ENCODE measurements at regions not wholly inside any gene's neighbourhood (a gene's known extent, or its start where the extent isn't known, plus 50 kb on each side); places are given as distances from the start of the nearest gene placed in this dataset.
"Not testable (repeated sequence)": the region's sequence is repeated elsewhere in the genome, so short reads cannot be mapped to it uniquely, and the experiment has no call there.

DNA sequence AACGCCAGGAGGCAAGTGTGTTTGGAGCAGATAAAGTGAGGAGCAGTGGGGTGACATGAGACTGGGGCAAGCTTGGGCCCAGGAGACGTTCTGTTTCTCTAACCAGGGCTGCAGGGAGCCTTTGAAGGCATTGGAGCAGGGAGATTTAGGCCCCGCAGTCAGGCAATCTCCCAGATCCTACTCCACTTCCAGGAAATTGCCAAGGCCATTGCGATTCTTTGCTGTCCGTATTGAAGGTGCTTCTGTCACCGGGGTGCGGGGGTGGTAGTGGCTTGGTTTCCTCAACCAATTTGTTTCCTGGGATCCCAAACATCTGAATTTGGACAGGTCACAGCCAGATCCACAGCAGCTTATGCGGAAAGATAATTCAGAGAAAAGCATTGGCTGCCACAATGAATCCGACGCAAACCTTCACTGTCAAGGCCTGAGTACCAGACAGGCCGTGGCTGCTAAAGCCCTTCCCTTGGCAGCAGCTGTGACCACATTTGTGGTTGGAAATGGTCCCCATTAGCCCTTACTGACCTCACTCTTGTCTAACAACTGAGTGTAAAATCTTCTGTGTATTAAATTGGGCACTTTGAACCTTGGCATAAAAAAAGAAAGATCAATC lies 385.6 kb downstream of the PTPRU start:
- DNase-seq = no peak

DNA sequence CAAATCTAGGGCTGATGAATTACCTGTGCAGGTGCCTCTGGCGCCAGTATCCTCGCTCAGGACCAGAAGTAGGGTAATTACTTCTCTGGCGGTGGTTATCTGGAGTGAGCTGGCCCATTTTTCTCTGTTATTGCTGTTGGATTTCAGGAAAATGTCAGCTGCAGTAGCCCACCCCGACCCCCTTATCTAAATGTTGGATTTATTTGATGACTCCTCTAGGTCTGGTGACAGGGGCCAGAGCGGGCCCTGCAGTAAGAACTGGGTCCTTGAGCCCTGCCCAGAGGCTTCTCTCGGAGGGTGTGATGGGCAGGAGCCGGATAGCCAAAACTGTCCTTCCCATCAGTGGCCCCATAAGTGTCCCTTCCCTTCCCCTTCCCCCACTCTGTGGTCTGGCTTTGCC lies 384.3 kb downstream of the PTPRU start:
- no peak for DNase-seq

DNA sequence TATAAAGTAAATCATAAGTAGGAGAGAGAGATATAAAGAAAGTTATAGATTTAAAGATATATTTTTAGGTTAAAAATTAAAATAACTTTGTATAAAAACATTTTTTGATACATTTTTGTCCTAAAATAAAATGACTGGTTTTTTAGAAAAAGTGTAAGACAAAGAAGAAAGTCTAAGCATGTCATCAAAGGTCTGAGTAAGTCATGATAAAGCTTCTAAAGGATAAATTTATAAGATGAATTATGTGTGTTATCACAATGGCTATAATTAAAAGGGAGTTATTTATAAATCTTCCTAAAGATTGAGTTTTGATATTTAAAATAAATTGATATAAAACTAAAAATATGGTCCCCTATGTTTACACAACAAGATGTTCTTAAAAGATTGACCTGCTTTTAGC lies 370.9 kb downstream of the PTPRU start:
- no peak for DNase-seq

GRCh38 chr1:29604796-29605195 lies 368.5 kb downstream of the PTPRU start:
- not testable (repeated sequence) for DNase-seq

DNA sequence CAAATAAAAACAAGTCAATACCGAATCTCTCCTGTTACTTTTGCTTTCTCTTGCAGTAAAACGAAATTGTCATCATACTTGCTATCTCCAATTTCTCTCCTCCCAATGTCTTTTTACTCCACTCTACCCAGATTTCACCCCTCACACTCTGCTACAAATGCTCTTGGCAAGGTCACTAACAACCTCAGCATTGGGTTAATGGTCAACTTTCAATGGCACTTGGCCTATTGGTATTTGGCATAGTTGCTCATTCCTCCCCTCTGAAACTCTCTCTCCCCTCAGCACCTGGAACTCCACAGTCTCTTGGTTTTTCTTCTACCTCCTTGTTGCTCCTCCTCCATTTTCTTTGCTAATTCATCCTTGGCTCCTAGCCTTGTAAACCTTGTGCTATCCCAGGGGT lies 367.3 kb downstream of the PTPRU start:
- DNase-seq = no peak

GRCh38 chr1:29602203-29602602 lies 365.9 kb downstream of the PTPRU start:
- no peak for DNase-seq

GRCh38 chr1:29601021-29601420 lies 364.7 kb downstream of the PTPRU start:
- no peak for DNase-seq

DNA sequence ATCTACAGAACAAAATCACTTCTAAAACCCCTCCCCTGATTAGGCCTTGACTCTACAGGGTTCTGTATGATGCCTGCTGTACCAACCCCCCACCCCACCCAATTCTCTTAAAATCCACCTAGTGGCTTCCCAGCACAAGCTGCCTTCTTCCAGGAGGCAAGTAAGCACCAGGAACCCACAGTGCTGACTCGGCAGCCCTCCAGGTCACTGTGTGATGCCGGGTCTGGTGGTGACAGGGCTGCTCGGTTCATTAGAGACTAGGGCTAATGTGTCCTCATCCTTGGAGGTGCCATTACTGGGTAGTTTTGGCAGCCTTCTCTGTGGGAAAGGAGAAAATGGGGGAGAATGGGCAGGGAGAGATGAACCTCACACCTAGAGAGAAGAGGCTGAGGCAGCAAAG lies 363.5 kb downstream of the PTPRU start:
- DNase-seq = no peak

- DNase-seq = no peak
Observed at GRCh38 chr1:29599071-29599470, 362.7 kb downstream of the PTPRU start.

DNA sequence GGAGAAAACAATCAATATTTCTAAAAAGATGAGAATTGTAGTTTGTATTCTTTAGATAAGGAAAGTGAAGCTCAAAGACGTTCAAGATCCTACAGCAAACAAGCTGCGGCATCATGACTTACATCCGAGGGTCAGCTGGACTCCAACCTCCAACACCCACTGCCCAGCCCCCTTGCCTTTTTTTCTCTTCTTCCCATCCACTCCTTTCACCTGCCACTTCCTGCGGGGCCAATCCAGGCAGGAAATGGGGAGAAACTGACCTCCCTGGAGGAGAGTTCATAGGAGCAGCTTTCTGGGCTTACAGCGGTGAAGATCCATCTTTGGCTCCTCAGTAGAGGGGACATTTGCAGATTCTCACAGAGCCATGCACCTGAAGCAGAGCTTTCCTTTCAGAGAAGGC lies 361.5 kb downstream of the PTPRU start:
- DNase-seq = no peak

DNA sequence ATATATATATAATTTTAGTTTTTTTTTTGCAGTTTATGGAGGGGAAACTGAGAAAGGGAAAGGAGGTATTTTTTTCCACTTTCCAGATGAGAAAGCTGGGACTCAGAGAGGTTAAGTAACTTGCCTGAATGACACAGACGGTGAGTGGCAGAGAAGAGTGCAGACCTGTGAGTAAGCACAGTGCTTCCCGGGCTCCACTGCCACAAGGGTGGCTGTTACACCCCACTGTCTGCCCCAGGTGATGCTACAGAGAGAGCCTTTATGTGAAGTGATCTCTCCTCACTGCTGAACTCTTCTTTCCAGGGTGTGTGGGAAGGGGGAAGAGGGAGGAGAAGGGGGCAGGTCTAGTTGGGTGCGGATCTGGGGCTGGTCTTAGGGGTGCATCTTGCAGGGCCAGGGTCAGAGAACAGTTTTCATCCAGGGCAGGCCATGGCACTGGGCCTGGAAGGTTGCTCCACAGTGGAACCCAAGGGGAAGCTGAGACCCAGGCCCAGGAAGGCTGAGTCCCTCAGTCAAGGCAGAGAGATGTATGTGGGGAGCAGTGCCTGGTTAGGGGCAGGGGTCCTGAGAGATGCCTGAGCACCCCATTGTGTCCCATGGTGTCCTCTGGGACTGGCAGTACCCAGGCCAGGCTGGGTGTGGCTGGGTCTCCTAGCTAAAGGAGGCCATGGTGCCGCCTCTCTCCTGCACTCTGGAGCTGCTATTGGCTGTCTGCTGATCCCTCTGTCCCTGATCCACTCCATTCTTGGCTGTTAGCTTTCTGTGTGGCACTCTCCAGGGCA lies 357.5 kb downstream of the PTPRU start:
- DNase-seq = no peak

DNA sequence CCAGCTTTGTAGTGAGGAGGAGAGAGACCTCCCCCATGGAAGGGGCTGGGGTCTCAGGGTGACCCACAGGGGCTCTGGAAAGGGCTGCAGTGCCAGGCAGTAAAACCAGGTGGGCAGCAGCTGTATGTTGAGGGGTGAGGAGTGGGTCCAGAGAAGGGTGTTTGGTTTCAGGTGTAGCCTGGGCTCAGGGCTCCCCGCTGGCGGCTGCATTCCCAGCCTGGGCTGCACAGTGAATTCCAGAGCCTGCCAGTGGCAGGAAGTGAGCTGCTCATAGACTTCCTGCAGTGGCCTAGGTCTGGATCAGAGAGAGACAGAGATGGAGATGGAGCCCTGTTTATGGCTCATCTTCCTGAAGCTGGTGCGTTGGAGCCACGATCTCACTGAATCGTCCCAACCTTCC lies 356.4 kb downstream of the PTPRU start:
- DNase-seq = peak; percentile 3

DNA sequence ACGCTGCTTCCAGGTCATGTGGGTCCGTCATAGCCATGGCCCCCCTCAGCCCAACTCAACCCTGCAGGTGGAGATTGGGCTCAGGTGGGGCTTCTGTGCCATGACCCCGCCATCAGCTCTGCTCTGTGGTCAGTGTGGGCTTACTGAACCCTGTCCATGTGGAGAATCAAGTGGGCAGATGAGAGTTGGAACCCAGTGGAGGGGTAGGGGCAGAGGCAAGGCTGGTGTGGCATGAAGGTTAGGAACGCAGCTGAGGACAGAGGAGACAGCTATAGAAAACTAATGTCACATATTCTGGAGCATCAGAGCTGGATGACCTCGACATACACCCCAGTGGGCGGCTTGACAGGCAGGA lies 355.9 kb downstream of the PTPRU start:
- no peak for DNase-seq

- no peak for DNase-seq
Observed at GRCh38 chr1:29591601-29592260, 355.4 kb downstream of the PTPRU start.

DNA sequence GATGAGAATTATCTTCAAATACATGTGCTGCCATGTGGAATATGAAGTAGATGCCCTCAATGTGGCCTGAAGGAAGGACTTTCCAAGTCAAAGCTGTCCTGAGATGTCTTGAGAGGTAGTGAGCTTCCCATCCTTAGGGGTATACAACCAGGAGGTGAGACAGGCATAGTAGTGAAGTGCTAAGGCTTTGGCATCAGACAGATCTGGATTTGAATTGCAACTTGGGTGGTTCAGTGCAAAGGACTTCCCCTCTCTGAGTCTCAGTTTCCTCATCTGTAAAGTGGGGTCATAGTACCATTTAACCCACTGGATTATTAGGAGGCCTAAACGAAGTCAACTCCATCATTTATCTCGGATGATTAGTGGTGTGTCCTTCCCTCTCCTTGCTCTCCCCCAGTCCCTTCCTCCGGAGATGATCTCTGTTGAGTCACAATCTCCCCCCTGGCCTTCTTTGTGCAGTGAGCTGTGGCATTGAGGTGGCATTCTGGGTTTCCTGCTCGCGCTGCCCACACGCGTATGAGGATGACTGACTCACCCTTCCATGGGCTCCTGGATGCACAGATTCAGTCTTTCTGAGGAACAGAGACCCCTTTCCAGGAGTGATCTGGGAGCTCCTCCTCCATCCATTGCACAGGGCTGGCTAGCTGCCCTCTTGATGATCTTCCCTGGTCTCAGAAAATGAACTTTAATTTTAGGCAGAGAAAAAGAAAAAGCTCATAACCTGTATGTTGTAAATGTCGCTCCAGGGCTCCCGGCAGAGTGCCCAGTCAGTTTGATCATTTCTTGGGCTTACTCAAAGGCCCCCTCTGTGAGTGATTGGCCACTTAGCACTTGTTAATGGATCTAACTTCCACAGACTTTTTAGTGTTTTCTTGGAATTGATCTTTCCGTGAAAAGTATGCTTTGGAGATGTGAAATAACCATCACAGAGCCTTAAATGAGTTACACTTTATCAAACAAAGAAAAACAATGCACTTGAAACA lies 354.6 kb downstream of the PTPRU start:
- no peak for DNase-seq

DNA sequence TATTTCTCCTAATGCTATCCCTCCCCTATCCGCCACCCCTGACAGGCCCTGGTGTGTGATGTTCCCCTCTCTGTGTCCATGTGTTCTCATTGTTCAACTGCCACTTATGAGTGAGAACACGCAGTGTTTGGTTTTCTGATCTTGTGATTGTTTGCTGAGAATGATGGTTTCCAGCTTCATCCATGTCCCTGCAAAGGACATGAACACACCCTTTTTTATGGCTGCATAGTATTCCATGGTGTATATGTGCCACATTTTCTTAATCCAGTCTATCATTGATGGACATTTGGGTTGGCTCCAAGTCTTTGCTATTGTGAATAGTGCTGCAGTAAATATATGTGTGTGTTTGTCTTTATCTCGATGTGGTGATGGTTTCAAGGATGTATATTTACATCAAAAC lies 353.4 kb downstream of the PTPRU start:
- DNase-seq = not testable (repeated sequence)

DNA sequence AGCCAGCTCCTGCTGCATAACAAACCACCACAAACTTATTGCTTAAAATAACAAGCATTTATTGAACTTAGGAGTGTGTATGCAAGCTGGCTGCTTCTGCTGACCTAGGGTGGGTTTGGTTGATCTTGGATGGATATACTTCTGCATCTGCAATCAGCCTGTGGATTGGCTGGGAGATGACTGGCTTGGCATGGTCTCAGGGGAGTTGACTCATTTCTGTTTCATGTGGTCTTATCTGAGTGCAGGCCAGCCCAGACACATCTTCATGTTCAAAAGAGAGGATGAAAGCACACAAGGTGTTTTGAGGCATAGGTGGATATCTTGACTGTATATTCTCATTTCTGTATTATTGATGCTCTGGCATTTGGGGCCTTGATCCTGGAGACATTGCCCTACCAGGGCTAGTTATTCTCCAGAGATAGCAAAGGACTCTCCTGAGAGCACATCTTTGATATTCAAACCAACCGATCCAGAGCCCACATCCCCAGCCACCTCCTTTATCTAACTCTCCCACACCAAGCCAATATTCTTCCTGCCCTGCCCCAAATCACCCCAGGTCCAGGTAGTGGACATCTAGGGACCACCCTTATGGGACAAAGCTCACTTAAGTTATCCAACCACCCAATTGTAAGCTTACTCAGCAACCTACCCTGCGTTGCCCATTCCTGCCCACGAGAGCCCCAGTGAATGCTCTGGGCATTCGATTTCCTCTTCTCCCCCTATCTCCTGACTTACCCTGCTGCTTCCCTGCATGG lies 350.8 kb downstream of the PTPRU start:
- no peak for DNase-seq

GRCh38 chr1:29586215-29586614 lies 349.9 kb downstream of the PTPRU start:
- DNase-seq = no peak

- no peak for DNase-seq
Observed at GRCh38 chr1:29585656-29586055, 349.3 kb downstream of the PTPRU start.

DNA sequence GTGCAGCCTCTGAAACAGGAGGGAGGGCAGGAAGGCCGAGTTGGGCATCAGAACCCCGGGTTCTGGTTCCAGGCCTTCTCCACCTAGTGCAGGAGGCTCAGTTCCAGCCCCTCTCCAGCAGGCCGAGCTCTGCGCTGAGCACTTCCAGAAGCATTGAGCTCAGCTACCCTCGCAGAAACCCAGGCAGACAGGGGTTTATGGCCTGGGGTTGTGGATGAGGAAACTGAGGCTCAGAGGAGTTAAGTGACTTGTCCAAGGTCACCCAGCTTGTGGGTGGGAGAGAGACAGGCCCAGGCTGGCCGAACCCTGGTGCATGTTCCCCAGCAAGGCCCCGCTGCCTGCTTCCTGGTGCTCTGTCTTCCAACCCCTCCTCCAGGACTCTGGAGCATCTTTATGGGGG lies 348.9 kb downstream of the PTPRU start:
- no peak for DNase-seq

GRCh38 chr1:29584776-29585175 lies 348.5 kb downstream of the PTPRU start:
- DNase-seq = no peak

GRCh38 chr1:29584362-29584761 lies 348.0 kb downstream of the PTPRU start:
- no peak for DNase-seq
